Duodenal mucosa (tissue), 2 donors: ENCODE measurements at regions not wholly inside any gene's neighbourhood (a gene's known extent, or its start where the extent isn't known, plus 50 kb on each side); places are given as distances from the start of the nearest gene placed in this dataset.

ENCODE experiments used
- H3K27ac ChIP-seq: one replicate; pipeline ENCODE4 v1.7.0; 2013; ENCODE audit warnings: low read depth, low read length
- H3K27me3 ChIP-seq, 2 donors: one replicate each; pipeline ENCODE4 v1.7.0; 2013; ENCODE audit warnings: low read length in 2 of 2, control low read depth in 1 of 2; ENCODE audit not compliant: insufficient read depth in 2 of 2, control insufficient read depth in 1 of 2
- H3K36me3 ChIP-seq, 2 donors: one replicate each; pipeline ENCODE4 v1.7.0; 2013; ENCODE audit warnings: low read length in 2 of 2, control low read depth in 1 of 2; ENCODE audit not compliant: insufficient read depth in 2 of 2, control insufficient read depth in 1 of 2
- H3K4me1 ChIP-seq, 2 donors: one replicate each; pipeline ENCODE4 v1.7.0; 2013; ENCODE audit warnings: low read length in 2 of 2, control low read depth in 1 of 2; ENCODE audit not compliant: insufficient read depth in 2 of 2, control insufficient read depth in 1 of 2
- H3K4me3 ChIP-seq, 2 donors: one replicate each; pipeline ENCODE4 v1.7.0; 2013; ENCODE audit warnings: low read length in 2 of 2, low read depth in 1 of 2
- H3K9ac ChIP-seq, 2 donors: one replicate each; pipeline ENCODE4 v1.7.0; 2013; ENCODE audit warnings: low read length in 2 of 2, low read depth in 1 of 2
- H3K9me3 ChIP-seq, 2 donors: one replicate each; pipeline ENCODE4 v1.7.0; 2013; ENCODE audit warnings: low read length in 2 of 2, control low read depth in 1 of 2; ENCODE audit not compliant: control insufficient read depth in 1 of 2

DNA sequence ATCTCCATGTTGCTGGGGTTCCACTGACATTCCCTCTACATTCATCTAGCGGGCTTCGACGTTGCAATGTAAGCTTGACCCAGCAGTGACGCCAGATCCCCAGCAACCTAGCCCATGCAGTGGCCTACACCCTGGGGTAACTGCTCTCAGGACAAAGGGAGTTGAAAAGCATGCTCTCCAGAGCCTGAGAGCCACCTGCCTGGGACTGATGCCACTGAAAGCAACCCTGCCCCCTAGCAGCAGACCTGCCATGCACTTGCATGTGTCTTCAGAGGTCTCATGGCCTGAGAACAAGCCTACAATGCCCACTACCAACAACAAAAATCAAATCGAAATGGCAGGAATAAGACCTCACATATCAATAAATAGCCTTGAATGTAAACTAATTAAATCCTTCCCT, 330.3 kb downstream of the TRIM36 start:
- Histone ChIP-seq H3K4me3 (no peak overlapping the region), H3K36me3 (no peaks in the 10 kb centered on the region), H3K9me3 (no peaks in the 10 kb centered on the region), H3K9ac (no peak overlapping the region), H3K27ac (no peak overlapping the region), H3K4me1 (no peaks in the 10 kb centered on the region), H3K27me3 (no peaks in the 10 kb centered on the region)

- H3K9ac ChIP-seq = no peak overlapping the region
- H3K36me3 ChIP-seq = no peaks in the 10 kb centered on the region
- H3K27ac ChIP-seq = no peak overlapping the region
- H3K27me3 ChIP-seq = no peaks in the 10 kb centered on the region
- no peaks in the 10 kb centered on the region for H3K4me1 ChIP-seq
- no peak overlapping the region for H3K4me3 ChIP-seq
- no peaks in the 10 kb centered on the region for H3K9me3 ChIP-seq
These were observed 330.8 kb downstream of the TRIM36 start for GRCh38 chr5:114838937-114839336.

GRCh38 chr5:114830114-114830513, 339.6 kb downstream of the TRIM36 start:
- Histone ChIP-seq H3K9me3 (peaks cover 0 to 5% of the 10 kb centered on the region in 2 donors), H3K36me3 (no peaks in the 10 kb centered on the region), H3K4me1 (no peaks in the 10 kb centered on the region), H3K27ac (no peak overlapping the region), H3K9ac (no peak overlapping the region), H3K27me3 (no peaks in the 10 kb centered on the region), H3K4me3 (no peak overlapping the region)

DNA sequence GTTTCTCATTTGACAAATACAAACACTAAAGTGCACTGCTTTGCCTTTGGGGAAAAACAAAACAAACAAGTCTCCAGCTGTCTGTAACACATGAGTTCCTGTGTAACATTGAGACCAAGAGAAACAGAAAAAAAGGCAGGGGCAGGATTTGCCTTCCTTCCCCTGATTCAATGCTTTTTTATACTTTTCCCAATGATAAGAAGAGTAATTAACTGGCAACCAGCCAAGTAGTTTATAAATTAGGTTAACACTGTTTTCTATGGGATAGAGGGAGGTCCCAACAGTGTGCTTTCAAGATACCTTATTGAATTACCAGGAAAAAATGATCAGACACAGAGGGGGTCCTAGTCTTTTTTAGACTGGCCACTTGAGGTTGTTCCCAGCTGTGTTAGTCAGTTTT, 346.8 kb downstream of the TRIM36 start:
- no peak overlapping the region for H3K4me3 ChIP-seq
- H3K36me3 ChIP-seq = no peaks in the 10 kb centered on the region
- H3K27me3 ChIP-seq = no peaks in the 10 kb centered on the region
- no peaks in the 10 kb centered on the region for H3K4me1 ChIP-seq
- H3K9ac ChIP-seq = no peak overlapping the region
- H3K27ac ChIP-seq = no peak overlapping the region
- H3K9me3 ChIP-seq = peaks cover 0 to 5% of the 10 kb centered on the region in 2 donors

- H3K4me3 ChIP-seq = no peak overlapping the region
- no peaks in the 10 kb centered on the region for H3K4me1 ChIP-seq
- H3K27me3 ChIP-seq = no peaks in the 10 kb centered on the region
- no peak overlapping the region for H3K9ac ChIP-seq
- H3K27ac ChIP-seq = no peak overlapping the region
- H3K9me3 ChIP-seq = peaks cover 0 to 5% of the 10 kb centered on the region in 2 donors
- H3K36me3 ChIP-seq = no peaks in the 10 kb centered on the region
These were observed 347.3 kb downstream of the TRIM36 start for GRCh38 chr5:114822436-114822835.

DNA sequence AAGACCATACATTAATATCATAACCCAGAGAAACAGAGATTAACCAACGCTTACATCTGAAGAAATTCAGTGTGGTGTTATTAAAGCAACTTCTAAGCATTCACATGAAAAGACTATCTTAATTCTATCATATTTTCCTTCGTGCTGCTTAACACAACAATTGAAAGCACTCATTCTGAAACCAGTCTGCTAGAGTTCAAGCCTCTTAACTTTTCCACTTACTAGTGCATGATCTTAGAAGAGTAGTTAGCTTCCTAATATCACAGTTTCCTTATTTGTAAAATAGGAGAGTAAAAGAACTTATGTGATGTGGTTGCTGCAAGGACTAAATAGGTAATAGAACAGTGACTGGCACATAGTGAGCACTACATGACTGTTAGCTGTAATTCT, 379.3 kb downstream of the TRIM36 start:
- Histone ChIP-seq H3K36me3 (no peaks in the 10 kb centered on the region), H3K9ac (no peak overlapping the region), H3K4me3 (no peak overlapping the region), H3K4me1 (no peaks in the 10 kb centered on the region), H3K27ac (no peak overlapping the region), H3K9me3 (no peaks in the 10 kb centered on the region), H3K27me3 (no peaks in the 10 kb centered on the region)

GRCh38 chr5:114789773-114790402, 379.8 kb downstream of the TRIM36 start:
- Histone ChIP-seq H3K9me3 (no peaks in the 10 kb centered on the region), H3K4me3 (no peak overlapping the region), H3K4me1 (no peaks in the 10 kb centered on the region), H3K27ac (no peak overlapping the region), H3K27me3 (no peaks in the 10 kb centered on the region), H3K36me3 (no peaks in the 10 kb centered on the region), H3K9ac (no peak overlapping the region)

- Histone ChIP-seq H3K9me3 (no peaks in the 10 kb centered on the region), H3K27me3 (no peaks in the 10 kb centered on the region), H3K4me3 (no peak overlapping the region), H3K9ac (no peak overlapping the region), H3K36me3 (no peaks in the 10 kb centered on the region), H3K27ac (no peak overlapping the region), H3K4me1 (no peaks in the 10 kb centered on the region)
These were observed 386.8 kb downstream of the TRIM36 start for GRCh38 chr5:114782869-114783268.

- Histone ChIP-seq H3K36me3 (no peaks in the 10 kb centered on the region), H3K4me3 (no peak overlapping the region), H3K9ac (no peak overlapping the region), H3K4me1 (no peaks in the 10 kb centered on the region), H3K27me3 (no peaks in the 10 kb centered on the region), H3K27ac (no peak overlapping the region), H3K9me3 (no peaks in the 10 kb centered on the region)
These were observed 387.5 kb downstream of the TRIM36 start for GRCh38 chr5:114782177-114782576.

GRCh38 chr5:114780290-114780689, 389.4 kb downstream of the TRIM36 start:
- Histone ChIP-seq H3K4me1 (no peaks in the 10 kb centered on the region), H3K9ac (no peak overlapping the region), H3K36me3 (no peaks in the 10 kb centered on the region), H3K4me3 (no peak overlapping the region), H3K27ac (no peak overlapping the region), H3K27me3 (no peaks in the 10 kb centered on the region), H3K9me3 (no peaks in the 10 kb centered on the region)

- no peaks in the 10 kb centered on the region for H3K27me3 ChIP-seq
- H3K4me1 ChIP-seq = no peaks in the 10 kb centered on the region
- H3K9ac ChIP-seq = no peak overlapping the region
- no peaks in the 10 kb centered on the region for H3K9me3 ChIP-seq
- no peak overlapping the region for H3K27ac ChIP-seq
- H3K4me3 ChIP-seq = no peak overlapping the region
- no peaks in the 10 kb centered on the region for H3K36me3 ChIP-seq
These were observed 382.5 kb downstream of the KCNN2 start for GRCh38 chr5:114744406-114744805.
